Gastroesophageal sphincter (tissue), 4 donors: ENCODE measurements at regions not wholly inside any gene's neighbourhood (a gene's known extent, or its start where the extent isn't known, plus 50 kb on each side); places are given as distances from the start of the nearest gene placed in this dataset.

Experiments
- ATAC-seq: fragments of 150-250 bp; one replicate; pipeline ENCODE4 v1.9.1; 2016; ENCODE audit warnings: mild to moderate bottlenecking, moderate library complexity
- H3K27ac ChIP-seq, 4 donors: fragments of 200-600 bp; sonication (generic) in 3 of 4; 1 replicate in 3 of 4; 2 replicates in 1 of 4; pipeline ENCODE4 v1.5.1; 2016 to 2019
- H3K27me3 ChIP-seq: fragments of 200-600 bp; sonication (generic); one replicate; pipeline ENCODE4 v1.5.1; 2019
- H3K36me3 ChIP-seq, 2 donors: fragments of 200-600 bp; sonication (generic); one replicate each; pipeline ENCODE4 v1.5.1; 2019; ENCODE audit warnings: control low read depth in 1 of 2
- H3K4me1 ChIP-seq, 3 donors: fragments of 200-600 bp; sonication (generic); 1 replicate in 2 of 3; 2 replicates in 1 of 3; pipeline ENCODE4 v1.5.1; 2016 to 2019; ENCODE audit warnings: control low read depth in 2 of 3
- H3K4me3 ChIP-seq, 2 donors: fragments of 200-600 bp; sonication (generic); one replicate each; pipeline ENCODE4 v1.5.1; 2019; ENCODE audit warnings: mild to moderate bottlenecking in 1 of 2, moderate library complexity in 1 of 2
- H3K9me3 ChIP-seq, 3 donors: fragments of 200-600 bp; sonication (generic); one replicate each; pipeline ENCODE4 v1.5.1; 2017 to 2019; ENCODE audit warnings: control low read depth in 2 of 3
- CTCF ChIP-seq, 4 experiments: fragments of 200-600 bp in 2 of 4; fragments of 450-650 bp in 2 of 4; sonication (generic) in 1 of 4; IDR thresholded peaks; one replicate each; pipeline ENCODE4 v1.5.1; 2017 to 2019; ENCODE audit warnings: antibody characterized with exemption in 4 of 4, mild to moderate bottlenecking in 2 of 4, moderate library complexity in 2 of 4
- EP300 ChIP-seq: sonication (generic); formaldehyde crosslinking; IDR thresholded peaks from one replicate; pipeline ENCODE4 v1.6.1; 2017; ENCODE audit warnings: antibody characterized with exemption, mild to moderate bottlenecking
- POLR2A ChIP-seq, 2 donors: fragments of 450-650 bp; IDR thresholded peaks; one replicate each; pipeline ENCODE4 v1.6.1; 2017; ENCODE audit warnings: antibody characterized with exemption in 2 of 2, mild to moderate bottlenecking in 2 of 2, moderate library complexity in 1 of 2
- POLR2AphosphoS5 ChIP-seq: sonication (generic); formaldehyde crosslinking; IDR thresholded peaks from one replicate; pipeline ENCODE4 v1.6.1; 2017; ENCODE audit warnings: antibody characterized with exemption
- WGBS, 2 donors: methylation state at CpG; one replicate each; pipeline ENCODE4 v1.1.5; 2018; ENCODE audit warnings: low coverage in 1 of 2; 5-methylcytosine and 5-hydroxymethylcytosine counted together

DNA sequence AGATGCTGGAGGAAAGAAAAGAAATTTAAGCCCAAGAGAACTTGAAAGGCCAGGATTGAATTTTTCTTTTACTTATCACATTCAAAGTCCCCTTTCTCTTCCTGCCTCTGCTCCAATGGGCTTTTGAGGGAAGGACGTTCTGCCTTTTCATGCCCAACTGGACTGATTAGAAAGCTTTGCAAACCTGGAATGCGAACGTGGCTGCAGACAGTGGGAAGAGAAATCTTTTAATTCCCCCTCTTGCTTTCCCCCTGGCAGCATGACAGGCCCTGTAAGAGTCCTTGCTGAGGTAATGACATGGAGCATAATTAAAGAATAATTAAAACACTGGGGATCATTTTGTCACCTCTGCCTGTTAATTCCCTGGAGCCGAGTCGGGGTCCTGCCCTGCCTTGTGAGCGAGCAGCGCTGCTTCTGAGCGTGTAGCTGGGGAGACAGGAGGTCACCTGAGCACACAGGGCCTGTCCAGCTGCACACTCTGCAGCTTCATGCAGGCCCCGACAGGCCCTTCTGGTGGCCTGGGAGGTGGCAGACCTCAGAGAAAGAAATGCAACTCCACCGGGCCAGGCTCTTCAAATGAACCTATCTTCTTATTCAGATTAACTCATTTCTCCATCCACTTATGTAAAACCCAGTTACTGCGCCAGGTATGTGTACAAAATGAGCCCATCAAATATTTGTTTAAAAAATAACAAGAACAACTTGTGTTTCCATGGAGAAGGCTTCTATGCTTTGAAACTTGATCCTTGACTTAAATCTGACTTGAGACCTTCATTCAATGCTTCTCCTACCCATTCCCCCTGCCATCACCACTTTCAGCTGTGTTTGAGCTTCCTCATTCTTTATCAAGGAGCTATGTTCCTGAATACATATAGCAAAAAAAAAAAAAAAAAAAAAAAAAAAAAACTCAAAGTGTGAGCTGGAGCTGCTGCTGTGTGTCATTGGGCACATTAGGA lies 628.2 kb upstream of the CFAP20DC start:
- H3K4me3 ChIP-seq: no peak overlapping the region
- H3K9me3 ChIP-seq: no peaks in the 10 kb centered on the region
- no peaks in the 10 kb centered on the region for H3K4me1 ChIP-seq
- TF ChIP-seq POLR2A (IDR thresholded peaks at IDR 0.05) (no peak), EP300 (no peak), CTCF (IDR thresholded peaks at IDR 0.05) (no peak), POLR2AphosphoS5 (no peak)
- WGBS, 2 donors: 72 to 75% methylated on average over 5 of the region's 11 CpGs
- no peak overlapping the region for H3K27ac ChIP-seq
- H3K27me3 ChIP-seq: no peaks in the 10 kb centered on the region
- ATAC-seq: no peak
- H3K36me3 ChIP-seq: no peaks in the 10 kb centered on the region

GRCh38 chr3:59675495-59675894 lies 625.7 kb upstream of the CFAP20DC start:
- no peak overlapping the region for H3K4me3 ChIP-seq
- TF ChIP-seq POLR2A (IDR thresholded peaks at IDR 0.05) (no peak), EP300 (no peak), POLR2AphosphoS5 (no peak), CTCF (IDR thresholded peaks at IDR 0.05) (no peak)
- no peaks in the 10 kb centered on the region for H3K36me3 ChIP-seq
- 94 to 100% methylated on average over 2 of the region's 2 CpGs for WGBS, 2 donors
- no peak overlapping the region for H3K27ac ChIP-seq
- no peaks in the 10 kb centered on the region for H3K27me3 ChIP-seq
- H3K9me3 ChIP-seq: no peaks in the 10 kb centered on the region
- no peak for ATAC-seq
- H3K4me1 ChIP-seq: no peaks in the 10 kb centered on the region

GRCh38 chr3:59663076-59663850 lies 613.4 kb upstream of the CFAP20DC start:
- H3K9me3 ChIP-seq: no peaks in the 10 kb centered on the region
- 100% methylated on average over 1 to 2 of the region's 2 CpGs for WGBS, 2 donors
- H3K4me1 ChIP-seq: peaks cover 2 to 31% (median 6%) of the 10 kb centered on the region in 3 donors
- H3K36me3 ChIP-seq: no peaks in the 10 kb centered on the region
- H3K4me3 ChIP-seq: no peak overlapping the region
- no peaks in the 10 kb centered on the region for H3K27me3 ChIP-seq
- no peak for ATAC-seq
- no peak overlapping the region for H3K27ac ChIP-seq
- no peak for TF ChIP-seq POLR2AphosphoS5
- TF ChIP-seq CTCF (IDR thresholded peaks at IDR 0.05): no peak
- TF ChIP-seq POLR2A (IDR thresholded peaks at IDR 0.05): no peak
- no peak for TF ChIP-seq EP300

DNA sequence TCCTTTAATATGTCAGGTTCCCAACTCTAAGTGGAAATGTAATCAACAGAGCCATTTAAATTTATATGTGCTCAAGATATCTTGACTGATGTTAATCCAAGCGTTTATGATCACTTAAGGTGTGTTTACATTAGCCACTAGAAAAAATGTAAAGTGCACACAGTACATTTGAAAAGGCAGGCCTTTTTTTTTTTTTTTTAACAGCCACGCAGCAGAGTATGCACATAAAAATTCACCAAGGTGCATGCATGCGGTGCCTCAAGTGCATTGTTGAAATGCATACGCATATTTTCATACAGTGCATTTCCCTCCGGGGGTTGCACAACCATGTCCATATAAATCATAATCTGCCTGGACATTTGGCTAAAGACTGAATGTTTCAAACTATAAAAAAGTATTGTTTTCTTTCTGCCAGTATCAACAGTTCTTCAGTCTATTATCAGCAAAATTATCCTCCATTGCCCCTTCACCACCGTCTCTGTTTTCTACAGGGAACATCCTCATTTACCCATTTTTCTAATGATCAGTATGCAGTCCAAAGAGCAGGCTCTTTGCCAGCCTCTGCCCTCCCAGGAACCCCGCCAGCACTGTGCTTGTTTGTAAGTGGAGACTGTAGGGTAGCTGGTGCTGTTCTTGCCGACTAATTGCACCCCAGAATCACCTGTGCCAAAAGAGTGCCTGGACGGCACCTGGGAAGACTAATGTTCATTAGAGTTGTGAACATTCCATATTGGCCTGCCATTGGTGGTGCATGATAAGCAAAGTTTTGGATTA lies 611.2 kb upstream of the CFAP20DC start:
- Histone ChIP-seq H3K27ac (no peak overlapping the region), H3K4me1 (peaks cover 2 to 31% (median 6%) of the 10 kb centered on the region in 3 donors), H3K9me3 (no peaks in the 10 kb centered on the region), H3K4me3 (no peak overlapping the region), H3K36me3 (no peaks in the 10 kb centered on the region), H3K27me3 (no peaks in the 10 kb centered on the region)
- no peak for ATAC-seq
- WGBS, 2 donors: 18 to 45% methylated on average over 6 to 7 of the region's 9 CpGs
- TF ChIP-seq POLR2A (IDR thresholded peaks at IDR 0.05): no peak
- no peak for TF ChIP-seq CTCF (IDR thresholded peaks at IDR 0.05)
- no peak for TF ChIP-seq EP300
- TF ChIP-seq POLR2AphosphoS5: no peak
